ENCODE measurements at regions not wholly inside any gene's neighbourhood (a gene's known extent, or its start where the extent isn't known, plus 50 kb on each side); places are given as distances from the start of the nearest gene placed in this dataset.
"Not testable (repeated sequence)": the region's sequence is repeated elsewhere in the genome, so short reads cannot be mapped to it uniquely, and the experiment has no call there.

- TF ChIP-seq TAF1 (IDR thresholded peaks at IDR 0.05; ENCODE audit: borderline replicate concordance, low read depth, low read length) (no peak), POLR2A (IDR thresholded peaks at IDR 0.05; ENCODE audit: low read depth, low read length) (no peak), POLR2AphosphoS5 (IDR thresholded peaks at IDR 0.05; ENCODE audit: low read depth, low read length) (no peak)
- DNase-seq (ENCODE audit: insufficient read length) (no peak), FAIRE-seq (no peak)
These were observed 227.6 kb downstream of the FZD1 start for GRCh38 chr7:91491868-91492267.

GRCh38 chr7:91492317-91492716 lies 228.1 kb downstream of the FZD1 start:
- DNase-seq (ENCODE audit: insufficient read length) (no peak), FAIRE-seq (no peak)
- no peak for TF ChIP-seq TAF1 (IDR thresholded peaks at IDR 0.05; ENCODE audit: borderline replicate concordance, low read depth, low read length)
- no peak for TF ChIP-seq POLR2A (IDR thresholded peaks at IDR 0.05; ENCODE audit: low read depth, low read length)
- no peak for TF ChIP-seq POLR2AphosphoS5 (IDR thresholded peaks at IDR 0.05; ENCODE audit: low read depth, low read length)

- TF ChIP-seq TAF1 (IDR thresholded peaks at IDR 0.05; ENCODE audit: borderline replicate concordance, low read depth, low read length) (no peak), POLR2AphosphoS5 (IDR thresholded peaks at IDR 0.05; ENCODE audit: low read depth, low read length) (no peak), POLR2A (IDR thresholded peaks at IDR 0.05; ENCODE audit: low read depth, low read length) (no peak)
- DNase-seq (ENCODE audit: insufficient read length) (no peak), FAIRE-seq (no peak)
These were observed 228.5 kb downstream of the FZD1 start for GRCh38 chr7:91492773-91493172.

- no peak for TF ChIP-seq POLR2AphosphoS5 (IDR thresholded peaks at IDR 0.05; ENCODE audit: low read depth, low read length)
- no peak for TF ChIP-seq TAF1 (IDR thresholded peaks at IDR 0.05; ENCODE audit: borderline replicate concordance, low read depth, low read length)
- no peak for TF ChIP-seq POLR2A (IDR thresholded peaks at IDR 0.05; ENCODE audit: low read depth, low read length)
- DNase-seq (ENCODE audit: insufficient read length) (no peak), FAIRE-seq (no peak)
These were observed 230.2 kb downstream of the FZD1 start for GRCh38 chr7:91494450-91494849.

GRCh38 chr7:91496251-91496820 lies 232.1 kb downstream of the FZD1 start:
- no peak for FAIRE-seq
- TF ChIP-seq POLR2A (IDR thresholded peaks at IDR 0.05; ENCODE audit: low read depth, low read length) (no peak), POLR2AphosphoS5 (IDR thresholded peaks at IDR 0.05; ENCODE audit: low read depth, low read length) (no peak), TAF1 (IDR thresholded peaks at IDR 0.05; ENCODE audit: borderline replicate concordance, low read depth, low read length) (no peak)
- no peak for DNase-seq (ENCODE audit: insufficient read length)

GRCh38 chr7:91497277-91497676 lies 233.0 kb downstream of the FZD1 start:
- not testable (repeated sequence) for FAIRE-seq; DNase-seq (ENCODE audit: insufficient read length)

GRCh38 chr7:91503934-91504555 lies 239.8 kb downstream of the FZD1 start:
- FAIRE-seq (no peak), DNase-seq (ENCODE audit: insufficient read length) (no peak)

GRCh38 chr7:91504919-91505318 lies 240.7 kb downstream of the FZD1 start:
- no peak for FAIRE-seq
- TF ChIP-seq TAF1 (IDR thresholded peaks at IDR 0.05; ENCODE audit: borderline replicate concordance, low read depth, low read length), result no peak
- TF ChIP-seq POLR2AphosphoS5 (IDR thresholded peaks at IDR 0.05; ENCODE audit: low read depth, low read length), result no peak
- no peak for TF ChIP-seq POLR2A (IDR thresholded peaks at IDR 0.05; ENCODE audit: low read depth, low read length)
- no peak for DNase-seq (ENCODE audit: insufficient read length)

More at GRCh38 chr7:91503934-91504555, 239.8 kb downstream of the FZD1 start:
- no peak for TF ChIP-seq POLR2AphosphoS5 (IDR thresholded peaks at IDR 0.05; ENCODE audit: low read depth, low read length)
- TF ChIP-seq TAF1 (IDR thresholded peaks at IDR 0.05; ENCODE audit: borderline replicate concordance, low read depth, low read length), result no peak
- TF ChIP-seq POLR2A (IDR thresholded peaks at IDR 0.05; ENCODE audit: low read depth, low read length), result no peak

- DNase-seq (ENCODE audit: insufficient read length); FAIRE-seq: not testable (repeated sequence)
These were observed 242.7 kb downstream of the FZD1 start for GRCh38 chr7:91506966-91507365.

- FAIRE-seq; DNase-seq (ENCODE audit: insufficient read length): not testable (repeated sequence)
These were observed 247.6 kb downstream of the FZD1 start for GRCh38 chr7:91511861-91512260.

- FAIRE-seq, result no peak
- no peak for TF ChIP-seq POLR2A (IDR thresholded peaks at IDR 0.05; ENCODE audit: low read depth, low read length)
- no peak for TF ChIP-seq TAF1 (IDR thresholded peaks at IDR 0.05; ENCODE audit: borderline replicate concordance, low read depth, low read length)
- TF ChIP-seq POLR2AphosphoS5 (IDR thresholded peaks at IDR 0.05; ENCODE audit: low read depth, low read length), result no peak
- DNase-seq (ENCODE audit: insufficient read length), result no peak
These were observed 248.7 kb downstream of the FZD1 start for GRCh38 chr7:91512958-91513357.

- TF ChIP-seq TAF1 (IDR thresholded peaks at IDR 0.05; ENCODE audit: borderline replicate concordance, low read depth, low read length) (no peak), POLR2A (IDR thresholded peaks at IDR 0.05; ENCODE audit: low read depth, low read length) (no peak), POLR2AphosphoS5 (IDR thresholded peaks at IDR 0.05; ENCODE audit: low read depth, low read length) (no peak)
- FAIRE-seq (no peak), DNase-seq (ENCODE audit: insufficient read length) (no peak)
These were observed 250.4 kb downstream of the FZD1 start for GRCh38 chr7:91514591-91514990.

GRCh38 chr7:91515961-91516360 lies 251.7 kb downstream of the FZD1 start:
- TF ChIP-seq TAF1 (IDR thresholded peaks at IDR 0.05; ENCODE audit: borderline replicate concordance, low read depth, low read length) (no peak), POLR2A (IDR thresholded peaks at IDR 0.05; ENCODE audit: low read depth, low read length) (no peak), POLR2AphosphoS5 (IDR thresholded peaks at IDR 0.05; ENCODE audit: low read depth, low read length) (no peak)
- FAIRE-seq (no peak), DNase-seq (ENCODE audit: insufficient read length) (no peak)

Measured in GM12892 (cell line).